ENCODE measurements at regions not wholly inside any gene's neighbourhood (a gene's known extent, or its start where the extent isn't known, plus 50 kb on each side); places are given as distances from the start of the nearest gene placed in this dataset.
A peak's percentile ranks its signal among the peaks of the same experiment; 100 is the strongest.

DNA sequence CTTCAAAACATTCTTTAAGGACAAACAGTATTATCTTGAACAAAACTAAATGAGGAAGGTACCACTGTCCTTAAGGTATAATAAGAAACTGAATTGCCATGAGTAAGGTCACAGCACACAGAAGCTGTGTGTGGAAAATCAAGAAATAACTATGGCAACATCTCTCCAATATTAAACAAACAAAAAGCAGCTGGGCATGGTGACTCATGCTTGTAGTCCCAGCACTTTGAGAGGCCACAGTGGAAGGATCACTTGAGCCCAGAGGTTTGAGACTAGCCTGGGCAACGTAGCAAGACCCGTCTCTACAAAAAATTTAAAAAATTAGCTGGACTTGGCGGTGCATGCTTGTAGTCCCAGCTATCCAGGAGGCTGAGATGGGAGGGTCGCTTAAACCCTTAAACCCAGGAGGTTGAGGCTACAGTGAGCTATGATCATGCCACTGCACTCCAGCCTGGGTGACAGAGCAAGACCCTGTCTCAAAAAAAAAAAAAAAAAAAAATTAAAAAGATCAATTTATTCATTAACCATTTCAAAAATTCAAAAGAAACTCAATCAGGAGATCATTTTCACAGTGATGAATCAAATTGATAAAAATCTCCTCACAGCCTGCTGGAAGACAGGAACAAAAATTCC is 195.4 kb downstream of the SKIDA1 start:
- Histone ChIP-seq H3K4me3 (no peak overlapping the region), H3K4me1 (ENCODE audit: control insufficient read depth in 5 of 5, insufficient read depth in 5 of 5, low read length in 5 of 5) (peaks cover 0 to 3% (median 0%) of the 10 kb centered on the region in 5 donors), H3K27me3 (ENCODE audit: control insufficient read depth in 3 of 3, insufficient read depth in 3 of 3, low read length in 2 of 3) (no peaks in the 10 kb centered on the region), H3K9me3 (ENCODE audit: control insufficient read depth in 4 of 4, insufficient read depth in 3 of 4, low read length in 3 of 4) (no peaks in the 10 kb centered on the region), H3K36me3 (ENCODE audit: control insufficient read depth in 4 of 4, insufficient read depth in 4 of 4, low read length in 4 of 4) (no peaks in the 10 kb centered on the region), H3K27ac (ENCODE audit: low read depth in 1 of 2, low read length in 1 of 2) (peak overlapping the region; percentile 41 to 63), H3K9ac (ENCODE audit: insufficient read depth in 1 of 2, low read length in 2 of 2) (no peak overlapping the region)
- DNase-seq (peak; percentile 34 to 72 (median 66)), ATAC-seq (ENCODE audit: insufficient read depth, low FRiP score) (peak; percentile 65)
- TF ChIP-seq CTCF (IDR thresholded peaks at IDR 0.05; ENCODE audit: control extremely low read depth, extremely low read depth), result no peak
- 56 to 73% methylated on average over 4 of the region's 4 CpGs for WGBS, 2 donors

DNA sequence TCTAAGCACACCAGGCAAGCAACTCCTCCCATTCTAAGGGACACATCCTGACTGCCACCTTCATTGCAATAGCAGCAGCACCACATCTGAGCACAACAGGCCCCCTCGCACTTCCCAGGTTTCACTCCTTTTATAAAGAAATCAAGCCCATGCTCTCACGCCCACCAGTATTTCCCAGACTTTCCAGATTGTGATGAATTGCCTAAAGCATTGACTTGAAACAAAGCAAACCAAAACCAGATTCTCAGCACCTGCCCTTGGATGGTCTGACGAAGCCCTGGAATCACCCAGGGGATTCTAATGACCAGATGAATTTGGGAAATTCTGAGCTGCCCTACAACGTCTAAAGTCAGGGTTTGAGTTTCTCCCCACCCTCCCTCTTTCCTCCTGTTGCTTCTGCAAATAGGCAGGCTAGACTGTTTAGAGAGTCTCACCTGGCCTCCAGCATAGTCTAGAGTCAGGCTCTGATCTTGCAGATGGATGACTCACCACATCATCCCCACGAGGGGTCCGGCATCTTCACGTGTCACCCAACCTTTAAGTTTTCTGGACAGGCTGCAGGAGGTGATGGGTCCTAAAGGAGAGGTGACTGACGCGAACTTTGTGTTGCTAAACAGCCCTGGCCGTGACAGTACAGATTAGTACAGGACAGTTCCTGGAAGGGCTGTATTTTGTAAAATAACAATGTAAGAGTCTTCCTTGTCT is 198.0 kb downstream of the SKIDA1 start:
- no peaks in the 10 kb centered on the region for H3K9me3 ChIP-seq (ENCODE audit: control insufficient read depth in 4 of 4, insufficient read depth in 3 of 4, low read length in 3 of 4)
- no peak overlapping the region for H3K9ac ChIP-seq (ENCODE audit: insufficient read depth in 1 of 2, low read length in 2 of 2)
- H3K36me3 ChIP-seq (ENCODE audit: control insufficient read depth in 4 of 4, insufficient read depth in 4 of 4, low read length in 4 of 4), result no peaks in the 10 kb centered on the region
- peaks cover 0 to 3% (median 0%) of the 10 kb centered on the region in 5 donors for H3K4me1 ChIP-seq (ENCODE audit: control insufficient read depth in 5 of 5, insufficient read depth in 5 of 5, low read length in 5 of 5)
- 84 to 90% methylated on average over 10 of the region's 10 CpGs for WGBS, 2 donors
- DNase-seq (no peak), ATAC-seq (ENCODE audit: insufficient read depth, low FRiP score) (no peak)
- no peak overlapping the region for H3K27ac ChIP-seq (ENCODE audit: low read depth in 1 of 2, low read length in 1 of 2)
- no peak for TF ChIP-seq CTCF (IDR thresholded peaks at IDR 0.05; ENCODE audit: control extremely low read depth, extremely low read depth)
- H3K27me3 ChIP-seq (ENCODE audit: control insufficient read depth in 3 of 3, insufficient read depth in 3 of 3, low read length in 2 of 3), result no peaks in the 10 kb centered on the region
- no peak overlapping the region for H3K4me3 ChIP-seq

- H3K4me3 ChIP-seq, result no peak overlapping the region
- H3K9me3 ChIP-seq (ENCODE audit: control insufficient read depth in 4 of 4, insufficient read depth in 3 of 4, low read length in 3 of 4), result no peaks in the 10 kb centered on the region
- H3K4me1 ChIP-seq (ENCODE audit: control insufficient read depth in 5 of 5, insufficient read depth in 5 of 5, low read length in 5 of 5), result peaks cover 0 to 3% (median 0%) of the 10 kb centered on the region in 5 donors
- no peak for ATAC-seq (ENCODE audit: insufficient read depth, low FRiP score)
- 95 to 97% methylated on average over 5 of the region's 5 CpGs for WGBS, 2 donors
- no peaks in the 10 kb centered on the region for H3K27me3 ChIP-seq (ENCODE audit: control insufficient read depth in 3 of 3, insufficient read depth in 3 of 3, low read length in 2 of 3)
- no peak for DNase-seq
- no peak overlapping the region for H3K27ac ChIP-seq (ENCODE audit: low read depth in 1 of 2, low read length in 1 of 2)
- no peak for TF ChIP-seq CTCF (IDR thresholded peaks at IDR 0.05; ENCODE audit: control extremely low read depth, extremely low read depth)
- no peaks in the 10 kb centered on the region for H3K36me3 ChIP-seq (ENCODE audit: control insufficient read depth in 4 of 4, insufficient read depth in 4 of 4, low read length in 4 of 4)
- no peak overlapping the region for H3K9ac ChIP-seq (ENCODE audit: insufficient read depth in 1 of 2, low read length in 2 of 2)
These were observed 198.7 kb downstream of the SKIDA1 start for GRCh38 chr10:21326594-21327288.

Data from lung (tissue), 11 donors.